ENCODE measurements at regions not wholly inside any gene's neighbourhood (a gene's known extent, or its start where the extent isn't known, plus 50 kb on each side); places are given as distances from the start of the nearest gene placed in this dataset.

GRCh38 chrX:46204721-46205422 is 340.3 kb downstream of the ZNF674 start:
- no peak overlapping the region for H3T11ph ChIP-seq (ENCODE audit: low read length)
- no peak for DNase-seq
- H3K79me1 ChIP-seq (ENCODE audit: insufficient read depth, low read depth, low read length, poor library complexity, severe bottlenecking), result no peaks in the 10 kb centered on the region
- no peak overlapping the region for H3K56ac ChIP-seq (ENCODE audit: insufficient read length, low read depth, low read length)
- no peak overlapping the region for H2BK15ac ChIP-seq (ENCODE audit: low read depth, low read length)
- Mint-ChIP-seq H3K4me3 (no peak overlapping the region), H3K27ac (no peak overlapping the region), H3K9me3 (peaks cover 49 to 68% of the 10 kb centered on the region in 2 experiments), H3K27me3 (ENCODE audit: low read depth) (no peaks in the 10 kb centered on the region), H3K4me1 (peaks cover 21 to 24% of the 10 kb centered on the region in 2 experiments; a peak in 3 of 4 replicates), H3K36me3 (ENCODE audit: insufficient read depth in 1 of 3, low read depth in 3 of 3) (peaks cover 0 to 4% (median 2%) of the 10 kb centered on the region in 3 experiments; a peak in 3 of 7 replicates)
- no peaks in the 10 kb centered on the region for H4K20me1 ChIP-seq (ENCODE audit: control insufficient read depth, insufficient read depth, insufficient read length)
- no peaks in the 10 kb centered on the region for H3K79me2 ChIP-seq (ENCODE audit: insufficient read depth, low read length)
- no peak overlapping the region for H4K91ac ChIP-seq (ENCODE audit: insufficient read length, low read depth, low read length)
- no peak overlapping the region for H2BK20ac ChIP-seq (ENCODE audit: low read depth, low read length, poor library complexity, severe bottlenecking)
- WGBS (ENCODE audit: extremely low coverage, insufficient read length, low lambda C conversion rate), result no CpG with 5 or more reads among the region's 1 CpG
- no peak overlapping the region for H3K18ac ChIP-seq (ENCODE audit: insufficient read length, low read depth, low read length)
- H3K14ac ChIP-seq (ENCODE audit: insufficient read depth, low read length), result no peak overlapping the region
- H3K27me3 ChIP-seq (ENCODE audit: insufficient read depth, low read length), result no peaks in the 10 kb centered on the region
- H4K5ac ChIP-seq (ENCODE audit: insufficient read length, low read depth, low read length), result no peak overlapping the region
- no peak overlapping the region for H3K9ac ChIP-seq (ENCODE audit: extremely low read depth, insufficient read length, low read length)
- no peak overlapping the region for H2AK5ac ChIP-seq (ENCODE audit: insufficient read length, low read length)
- no peak overlapping the region for H2BK5ac ChIP-seq (ENCODE audit: insufficient read length, low read length)
- no peak overlapping the region for H2BK12ac ChIP-seq (ENCODE audit: insufficient read length, low read depth, low read length)
- H3K23me2 ChIP-seq (ENCODE audit: insufficient read length, low read depth, low read length, poor library complexity, severe bottlenecking), result no peaks in the 10 kb centered on the region
- no peak overlapping the region for H3K4ac ChIP-seq (ENCODE audit: low read depth, low read length)
- H3K4me2 ChIP-seq (ENCODE audit: insufficient read depth, insufficient read length, low read length), result no peak overlapping the region
- TF ChIP-seq CTCF (conservative IDR thresholded peaks at IDR 0.05), result no peak
- H2AFZ ChIP-seq (ENCODE audit: low read length), result no peak overlapping the region
- H2BK120ac ChIP-seq (ENCODE audit: low read depth, low read length, poor library complexity, severe bottlenecking), result no peak overlapping the region
- peaks cover 6% of the 10 kb centered on the region for H3K9me3 ChIP-seq (ENCODE audit: control insufficient read depth, low read depth, low read length)
- H3K23ac ChIP-seq (ENCODE audit: insufficient read length, low read depth, low read length), result no peak overlapping the region
- no peak overlapping the region for H4K8ac ChIP-seq (replicated peaks; ENCODE audit: insufficient read length, low read depth, low read length)
- no peaks in the 10 kb centered on the region; the same call in 1 of the 2 replicates for H3K4me1 ChIP-seq (ENCODE audit: insufficient read depth, low read length)
- H3K27ac ChIP-seq (ENCODE audit: insufficient read length, low read depth, low read length), result no peak overlapping the region
